Astrocyte of the cerebellum (primary cell): ENCODE measurements at regions not wholly inside any gene's neighbourhood (a gene's known extent, or its start where the extent isn't known, plus 50 kb on each side); places are given as distances from the start of the nearest gene placed in this dataset.
A peak's percentile ranks its signal among the peaks of the same experiment; 100 is the strongest.

Experiments
- DNase-seq: peaks from one replicate; pipeline ENCODE4 v3.0.0-alpha.2; 2011; ENCODE audit warnings: low read depth
- H3K4me3 ChIP-seq: 2 replicates; pipeline ENCODE4 v1.5.1; 2011; ENCODE audit warnings: mild to moderate bottlenecking, low read depth, low read length, moderate library complexity
- in situ Hi-C: cut with HindIII; loops from 2 replicates; pipeline ENCODE4 v1.10.0; 2017; ENCODE audit warnings: low sequenced_read_pairs
- TF ChIP-seq, protein P1 (sequence below): IDR thresholded peaks from 2 replicates; pipeline ENCODE4 v1.5.1; 2012; ENCODE audit warnings: low read length, low read depth, moderate library complexity, mild to moderate bottlenecking; ENCODE audit errors: missing control alignments

DNA sequence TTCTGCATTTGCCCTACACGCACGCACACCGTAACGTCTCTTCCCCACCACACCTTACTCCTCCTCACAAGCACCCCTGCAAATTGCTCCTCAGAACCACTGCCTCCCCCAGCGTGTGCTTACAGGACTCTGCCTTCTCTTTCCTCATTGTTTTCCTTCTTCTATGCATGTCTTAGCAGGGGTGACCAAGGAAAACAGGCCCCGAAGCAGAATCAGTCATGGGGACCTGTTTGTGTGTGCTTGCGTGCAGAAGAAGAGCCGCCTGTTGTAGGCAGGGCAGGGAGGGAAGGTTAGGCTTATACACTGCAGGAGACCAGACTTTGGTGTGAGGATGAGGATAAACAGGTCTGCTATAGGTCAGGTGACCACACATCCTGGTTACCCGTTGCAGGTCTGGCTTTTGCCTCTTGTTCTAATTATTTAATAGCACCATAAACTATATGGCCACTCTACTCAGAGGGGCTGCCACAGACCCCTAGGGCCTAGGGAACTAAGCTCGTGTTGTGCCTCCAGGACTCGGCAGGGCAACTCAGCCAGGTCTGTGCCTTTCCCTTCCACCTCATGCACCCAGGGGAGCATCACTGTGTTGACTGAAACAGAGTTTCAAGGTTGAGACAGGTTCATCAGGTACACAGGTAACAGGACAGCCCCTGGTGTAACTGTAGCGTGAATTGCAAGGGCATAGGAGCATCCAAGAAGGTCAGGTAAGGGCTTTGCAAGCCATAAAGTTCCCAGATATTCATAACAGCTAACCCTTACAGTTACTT is 60.8 kb upstream of the EPS8L3 start:
- in situ Hi-C loops, result no loop called here

DNA sequence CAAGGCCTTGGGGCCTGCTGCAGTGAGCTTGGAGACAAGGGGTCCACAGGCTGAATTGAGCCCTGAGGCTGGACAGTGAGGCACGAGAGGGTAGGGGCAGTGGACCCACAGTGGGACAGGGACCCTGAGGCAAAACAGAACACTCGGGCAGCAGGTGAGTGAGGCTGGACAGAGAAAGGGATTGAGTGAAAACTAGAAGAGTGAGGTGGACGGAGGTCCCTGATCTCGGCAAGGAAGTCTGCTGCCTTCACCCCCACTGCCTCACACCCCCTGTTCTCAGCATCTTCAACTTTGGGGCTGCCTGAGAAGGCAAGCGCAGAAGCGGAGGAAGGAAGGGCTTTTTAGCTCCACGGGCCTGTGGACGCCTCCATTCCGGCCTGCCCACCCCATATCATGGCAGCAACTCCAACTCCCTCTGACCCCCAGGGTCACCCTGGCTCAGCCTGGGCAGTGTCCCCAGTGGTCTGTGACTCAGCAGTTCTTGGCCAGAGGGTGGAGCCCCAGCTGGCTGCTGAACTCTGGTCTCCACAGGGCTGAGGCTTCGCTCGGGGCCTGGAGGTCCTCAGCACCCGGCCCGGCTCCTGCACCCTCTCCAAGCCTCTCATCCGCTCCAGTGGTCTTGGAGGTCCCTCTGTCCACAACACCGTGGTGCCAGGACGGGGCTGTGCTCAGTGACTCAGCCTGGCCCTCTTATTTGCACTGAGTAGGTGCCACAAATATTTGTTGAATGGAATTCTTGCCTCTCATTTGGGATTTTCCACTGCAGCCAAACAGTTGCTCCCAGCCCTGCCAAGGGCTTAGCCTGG is 60.0 kb upstream of the EPS8L3 start:
- no peak for DNase-seq
- no peak overlapping the region for H3K4me3 ChIP-seq
- in situ Hi-C loops, result no loop called here
- TF ChIP-seq, protein P1, sequence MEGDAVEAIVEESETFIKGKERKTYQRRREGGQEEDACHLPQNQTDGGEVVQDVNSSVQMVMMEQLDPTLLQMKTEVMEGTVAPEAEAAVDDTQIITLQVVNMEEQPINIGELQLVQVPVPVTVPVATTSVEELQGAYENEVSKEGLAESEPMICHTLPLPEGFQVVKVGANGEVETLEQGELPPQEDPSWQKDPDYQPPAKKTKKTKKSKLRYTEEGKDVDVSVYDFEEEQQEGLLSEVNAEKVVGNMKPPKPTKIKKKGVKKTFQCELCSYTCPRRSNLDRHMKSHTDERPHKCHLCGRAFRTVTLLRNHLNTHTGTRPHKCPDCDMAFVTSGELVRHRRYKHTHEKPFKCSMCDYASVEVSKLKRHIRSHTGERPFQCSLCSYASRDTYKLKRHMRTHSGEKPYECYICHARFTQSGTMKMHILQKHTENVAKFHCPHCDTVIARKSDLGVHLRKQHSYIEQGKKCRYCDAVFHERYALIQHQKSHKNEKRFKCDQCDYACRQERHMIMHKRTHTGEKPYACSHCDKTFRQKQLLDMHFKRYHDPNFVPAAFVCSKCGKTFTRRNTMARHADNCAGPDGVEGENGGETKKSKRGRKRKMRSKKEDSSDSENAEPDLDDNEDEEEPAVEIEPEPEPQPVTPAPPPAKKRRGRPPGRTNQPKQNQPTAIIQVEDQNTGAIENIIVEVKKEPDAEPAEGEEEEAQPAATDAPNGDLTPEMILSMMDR, result no peak

More for the DNA sequence above, 60.8 kb upstream of the EPS8L3 start:
- DNase-seq, result no peak
- TF ChIP-seq, protein P1, result no peak
- no peak overlapping the region for H3K4me3 ChIP-seq

DNA sequence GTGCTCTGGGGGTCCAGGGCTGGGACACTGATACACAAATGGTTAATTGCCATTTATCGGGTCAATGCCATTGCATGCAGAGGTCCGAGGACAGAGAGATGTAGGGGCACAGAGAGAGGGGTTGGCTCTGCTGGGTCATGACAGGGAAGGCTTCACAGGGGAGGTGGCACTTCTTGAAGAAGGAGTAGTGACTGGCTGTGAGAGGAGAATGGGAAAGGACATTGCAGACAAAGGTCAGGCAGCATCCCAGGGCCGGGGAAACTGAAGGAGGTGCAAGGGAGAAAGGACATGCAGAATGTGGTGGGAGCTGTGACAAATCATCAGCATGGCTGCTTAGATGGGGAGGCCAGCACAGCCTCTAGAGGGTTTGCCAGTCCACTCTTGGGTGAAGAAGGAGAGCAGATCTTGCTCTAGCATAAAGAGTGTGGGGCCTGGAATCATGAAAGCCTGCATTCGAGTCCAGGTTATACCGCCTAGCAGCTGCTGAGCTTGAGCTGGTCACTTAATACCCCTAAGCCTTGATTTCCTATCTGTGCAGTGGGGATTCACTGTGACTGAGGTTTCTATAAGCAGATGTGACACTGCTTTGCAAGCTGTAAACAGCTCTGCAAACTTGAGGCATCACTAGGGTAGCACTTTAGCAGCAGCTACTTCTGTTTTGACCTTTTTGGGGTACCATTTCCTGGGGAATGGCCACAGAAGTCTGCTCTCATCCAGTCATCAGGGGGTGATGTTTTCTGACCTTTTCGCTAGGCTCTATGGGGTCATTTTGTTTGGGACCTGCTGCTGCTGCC is 59.2 kb upstream of the EPS8L3 start:
- TF ChIP-seq, protein P1, result no peak
- in situ Hi-C loops, result no loop called here
- no peak for DNase-seq
- H3K4me3 ChIP-seq, result no peak overlapping the region

DNA sequence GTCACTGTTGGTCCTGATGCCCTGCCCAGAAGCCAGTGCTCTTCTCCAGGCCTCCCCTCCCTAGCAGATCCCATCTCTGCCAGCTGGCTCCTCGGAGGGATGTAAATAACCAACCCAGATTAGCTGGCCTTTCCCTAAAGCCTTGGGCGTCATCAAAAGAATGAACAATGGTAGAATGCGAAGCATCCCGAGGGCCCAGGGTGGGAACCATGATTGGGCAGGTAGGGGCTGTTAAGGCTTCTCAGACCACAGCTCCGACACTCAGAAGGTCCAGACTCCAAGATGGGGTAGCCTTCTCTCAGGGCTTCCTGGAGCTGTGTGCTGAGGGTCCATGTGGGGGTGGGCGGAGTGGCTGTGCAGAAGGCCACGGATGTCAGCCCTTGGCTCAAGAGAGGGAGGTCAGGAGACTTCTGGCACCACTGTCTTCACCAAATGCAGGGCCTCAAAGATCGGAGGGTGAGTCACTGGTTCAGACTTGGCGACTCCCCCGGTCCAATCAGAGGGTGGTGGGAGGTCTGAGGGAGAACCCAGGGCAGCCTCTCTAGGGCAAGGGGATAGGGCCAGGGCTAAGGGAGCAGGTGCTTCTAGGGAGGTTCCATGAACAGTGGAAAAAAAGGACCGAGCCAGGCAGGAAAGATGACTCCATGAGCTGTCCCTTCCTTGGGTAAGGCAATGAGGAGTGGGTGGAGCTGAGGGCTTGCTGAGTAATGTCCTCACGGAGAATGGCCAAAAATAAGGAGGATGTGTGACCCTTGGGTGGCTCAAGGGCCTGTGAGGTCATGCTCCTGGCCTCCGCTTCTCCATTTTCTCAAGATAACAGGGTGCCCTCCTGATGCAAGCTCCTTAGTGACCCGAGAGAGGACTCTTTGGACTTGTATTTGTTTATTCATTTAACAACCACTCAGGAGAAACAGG is 58.4 kb upstream of the EPS8L3 start:
- TF ChIP-seq, protein P1, result no peak
- no peak overlapping the region for H3K4me3 ChIP-seq
- in situ Hi-C loops, result no loop called here
- DNase-seq, result no peak

DNA sequence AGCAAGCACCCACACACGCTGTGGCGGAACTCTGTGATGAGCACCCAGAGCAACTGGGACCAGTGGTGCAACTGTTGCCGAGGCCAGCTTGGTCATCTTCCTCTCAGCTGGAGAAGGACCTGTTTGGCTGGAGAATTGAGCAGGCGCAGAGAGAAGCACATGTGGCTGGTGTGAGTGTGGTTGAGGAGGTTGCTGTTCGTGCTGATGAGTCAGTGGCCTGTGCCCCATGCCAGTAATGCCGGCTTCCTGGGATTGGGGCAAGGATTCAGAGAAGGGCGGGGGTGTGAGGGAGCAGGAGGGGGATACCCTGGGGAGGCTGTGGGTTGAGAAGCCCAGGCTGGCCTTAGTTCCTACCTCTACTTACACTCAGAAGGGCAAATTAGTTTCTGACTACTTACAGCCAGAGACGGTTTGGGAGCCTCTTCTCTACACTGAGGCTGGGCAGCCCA is 57.5 kb upstream of the EPS8L3 start:
- H3K4me3 ChIP-seq, result no peak overlapping the region
- TF ChIP-seq, protein P1, result no peak
- in situ Hi-C loops, result no loop called here
- DNase-seq, result peak; percentile 65
